PC-3 (cell line): ENCODE measurements at regions not wholly inside any gene's neighbourhood (a gene's known extent, or its start where the extent isn't known, plus 50 kb on each side); places are given as distances from the start of the nearest gene placed in this dataset.

Source experiments
- CTCF ChIP-seq: fragments of 300-600 bp; sonication (generic); conservative IDR thresholded peaks from 2 replicates; pipeline ENCODE4 v1.5.1; 2017; ENCODE audit warnings: antibody characterized with exemption, low read depth, mild to moderate bottlenecking, low read length
- EZH2phosphoT487 ChIP-seq: fragments of 300-600 bp; sonication (generic); IDR thresholded peaks from 2 replicates; pipeline ENCODE4 v1.6.1; 2018; ENCODE audit warnings: mild to moderate bottlenecking, antibody characterized with exemption, low read length, borderline replicate concordance

- TF ChIP-seq CTCF (no peak), EZH2phosphoT487 (no peak)
These were observed 614.9 kb downstream of the DOK5 start for GRCh38 chr20:55090286-55090685.
